IMR-90 (cell line): ENCODE measurements at regions not wholly inside any gene's neighbourhood (a gene's known extent, or its start where the extent isn't known, plus 50 kb on each side); places are given as distances from the start of the nearest gene placed in this dataset.

ENCODE experiments used
- ATAC-seq: fragments of 200-7000 bp; cut with Tn5 transposase; 2 replicates; pipeline ENCODE4 v1.9.1; 2020; ENCODE audit warnings: low read depth, mild to moderate bottlenecking, moderate library complexity
- BruUV-seq: library from RNA; stranded (reverse); fragments of 400-500 nt; replicated peaks from 2 replicates; lab custom pipeline; 2021; lab: Mats Ljungman, UMichigan
- CTCF ChIA-PET: fragments of 300-600 bp; formaldehyde crosslinking; extraction: SDS; loops from one replicate; lab custom pipeline; 2021; ENCODE audit warnings: antibody characterized with exemption; lab: Yijun Ruan, JAX
- POLR2A ChIA-PET: fragments of 300-600 bp; sonication (Branson Sonifier 250); formaldehyde crosslinking; loops from one replicate; lab custom pipeline; 2022; ENCODE audit warnings: antibody characterized with exemption; ENCODE audit not compliant: unreplicated experiment; lab: Charles Lee
- DNase-seq: peaks from one replicate; pipeline ENCODE4 v3.0.0; 2013
- H2AFZ ChIP-seq: replicated peaks from 2 replicates; pipeline ENCODE3; 2013; ENCODE audit warnings: low read length, mild to moderate bottlenecking; ENCODE audit not compliant: poor library complexity
- H2AK5ac ChIP-seq: 2 replicates; pipeline ENCODE4 v1.6.1; 2013; ENCODE audit warnings: low read depth, low read length, inconsistent platforms
- H2AK9ac ChIP-seq: replicated peaks from 2 replicates; pipeline ENCODE3; 2013; ENCODE audit warnings: mild to moderate bottlenecking, low read depth, low read length, moderate library complexity; ENCODE audit not compliant: poor library complexity
- H2BK120ac ChIP-seq: 2 replicates; pipeline ENCODE4 v1.6.1; 2013; ENCODE audit warnings: low read depth, low read length, inconsistent platforms
- H2BK15ac ChIP-seq: 3 replicates; pipeline ENCODE4 v1.6.1; 2013; ENCODE audit warnings: low read depth, low read length, inconsistent platforms
- H2BK20ac ChIP-seq: 2 replicates; pipeline ENCODE4 v1.6.1; 2013; ENCODE audit warnings: low read depth, mild to moderate bottlenecking, inconsistent platforms, low read length, moderate library complexity
- H2BK5ac ChIP-seq: 2 replicates; pipeline ENCODE4 v1.6.1; 2013; ENCODE audit warnings: mild to moderate bottlenecking, low read depth, low read length, inconsistent platforms; ENCODE audit not compliant: poor library complexity, severe bottlenecking
- H3K14ac ChIP-seq: replicated peaks from 2 replicates; pipeline ENCODE4 v1.6.1; 2013; ENCODE audit warnings: low read depth, low read length, inconsistent platforms
- H3K18ac ChIP-seq: 2 replicates; pipeline ENCODE4 v1.6.1; 2013; ENCODE audit warnings: low read depth, low read length, control low read depth
- H3K23ac ChIP-seq: 2 replicates; pipeline ENCODE4 v1.6.1; 2013; ENCODE audit warnings: low read depth, low read length, inconsistent platforms
- H3K27ac ChIP-seq: 2 replicates; pipeline ENCODE4 v1.5.1; 2013; ENCODE audit warnings: mild to moderate bottlenecking, control low read depth, low read length; ENCODE audit not compliant: insufficient read depth
- H3K27me3 ChIP-seq: 2 replicates; pipeline ENCODE4 v1.6.1; 2013; ENCODE audit warnings: low read length; ENCODE audit not compliant: control insufficient read depth, insufficient read depth
- H3K36me3 ChIP-seq: 2 replicates; pipeline ENCODE4 v1.6.1; 2013; ENCODE audit warnings: low read length, mixed read lengths; ENCODE audit not compliant: control insufficient read depth, insufficient read depth
- H3K4ac ChIP-seq: 2 replicates; pipeline ENCODE4 v1.6.1; 2013; ENCODE audit warnings: low read depth, low read length, inconsistent platforms
- H3K4me1 ChIP-seq: 2 replicates; pipeline ENCODE4 v1.6.1; 2013; ENCODE audit warnings: low read length, mixed read lengths; ENCODE audit not compliant: control insufficient read depth, insufficient read depth
- H3K4me2 ChIP-seq: 2 replicates; pipeline ENCODE4 v1.6.1; 2013; ENCODE audit warnings: low read depth, mild to moderate bottlenecking, control low read depth, low read length, moderate library complexity
- H3K4me3 ChIP-seq: 2 replicates; pipeline ENCODE4 v1.5.1; 2013; ENCODE audit warnings: low read depth, mild to moderate bottlenecking, control low read depth, low read length, moderate library complexity; ENCODE audit not compliant: insufficient read depth
- H3K56ac ChIP-seq: 2 replicates; pipeline ENCODE4 v1.6.1; 2013; ENCODE audit warnings: low read length, inconsistent platforms; ENCODE audit not compliant: insufficient read depth; ENCODE audit errors: extremely low read depth
- H3K79me1 ChIP-seq, 2 experiments: 2 replicates each; pipeline ENCODE4 v1.6.1; 2013; ENCODE audit warnings: low read length in 2 of 2, inconsistent platforms in 1 of 2, low read depth in 1 of 2
- H3K9ac ChIP-seq: 2 replicates; pipeline ENCODE4 v1.6.1; 2013; ENCODE audit warnings: low read depth, low read length, control low read depth
- H3K9me1 ChIP-seq: 2 replicates; pipeline ENCODE4 v1.6.1; 2013; ENCODE audit warnings: low read length, inconsistent platforms; ENCODE audit not compliant: insufficient read depth
- H3K9me3 ChIP-seq: 2 replicates; pipeline ENCODE4 v1.6.1; 2013; ENCODE audit warnings: low read length; ENCODE audit not compliant: control insufficient read depth, insufficient read depth
- H4K20me1 ChIP-seq: 2 replicates; pipeline ENCODE4 v1.6.1; 2013; ENCODE audit warnings: low read length, inconsistent platforms; ENCODE audit not compliant: insufficient read depth
- H4K5ac ChIP-seq: 2 replicates; pipeline ENCODE4 v1.6.1; 2013; ENCODE audit warnings: mild to moderate bottlenecking, low read depth, low read length, control low read depth
- H4K8ac ChIP-seq, 2 experiments: 2 replicates each; pipeline ENCODE4 v1.6.1; 2013; ENCODE audit warnings: low read depth in 2 of 2, low read length in 2 of 2, control low read depth in 1 of 2, inconsistent platforms in 1 of 2
- H4K91ac ChIP-seq: 2 replicates; pipeline ENCODE4 v1.6.1; 2013; ENCODE audit warnings: low read depth, low read length, inconsistent platforms; ENCODE audit not compliant: insufficient read depth
- FOS ChIP-seq: fragments of 150-350 bp; IDR thresholded peaks from 2 replicates; pipeline ENCODE4 v1.6.1; 2016; ENCODE audit warnings: low read depth, low read length
- MAZ ChIP-seq: IDR thresholded peaks from 2 replicates; pipeline ENCODE4 v1.6.1; 2012; ENCODE audit warnings: low read depth, mild to moderate bottlenecking, low read length, improper control_type of control experiment, moderate library complexity, borderline replicate concordance
- MXI1 ChIP-seq: IDR thresholded peaks from 2 replicates; pipeline ENCODE4 v1.6.1; 2012; ENCODE audit warnings: low read depth, mild to moderate bottlenecking, low read length, moderate library complexity, borderline replicate concordance
- RAD21 ChIP-seq: IDR thresholded peaks from 2 replicates; pipeline ENCODE4 v1.6.1; 2012; ENCODE audit warnings: low read length, improper control_type of control experiment
- dilution Hi-C: fragments of 300-500 bp; cut with HindIII; formaldehyde crosslinking; loops from one replicate; pipeline ENCODE4 v1.14.3; 2018; ENCODE audit warnings: low sequenced_read_pairs; ENCODE audit not compliant: unreplicated experiment
- in situ Hi-C: fragments of 300-500 bp; cut with MboI; formaldehyde crosslinking; loops from 3 replicates; pipeline ENCODE4 v1.14.3; 2019; ENCODE audit warnings: low sequenced_read_pairs, inconsistent platforms, mixed read lengths
- intact Hi-C: fragments of 100-400 bp; cut with micrococcal nuclease; formaldehyde crosslinking; loops from 2 replicates; pipeline ENCODE4 v1.10.0; 2022
- TF ChIP-seq, protein P1 (sequence below): fragments of 150-350 bp; IDR thresholded peaks from 2 replicates; pipeline ENCODE4 v1.6.1; 2016; ENCODE audit warnings: low read depth, mild to moderate bottlenecking, low read length, moderate library complexity, borderline replicate concordance

DNA sequence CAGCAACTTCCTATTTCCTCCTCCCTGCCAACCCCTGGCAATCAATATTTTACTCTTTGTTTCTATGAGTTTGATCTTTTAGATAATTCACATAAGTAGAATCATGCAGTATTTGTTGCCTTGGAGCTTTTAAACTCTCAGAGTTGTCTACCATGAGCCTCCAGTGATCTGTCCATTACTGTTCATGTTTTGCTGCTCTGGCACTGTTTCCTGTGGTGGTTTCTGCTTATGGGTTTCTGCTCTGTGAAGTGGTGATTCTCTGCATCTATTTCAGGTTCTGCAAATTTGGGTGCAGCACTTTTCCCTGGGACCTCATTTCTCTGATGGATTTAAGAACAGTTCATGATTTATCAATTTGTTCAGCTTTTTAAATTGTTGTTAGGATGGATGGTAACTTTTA, 908.1 kb upstream of the FANCL start:
- Histone ChIP-seq H3K23ac (no peak overlapping the region), H2AK9ac (no peak overlapping the region), H4K20me1 (no peaks in the 10 kb centered on the region), H3K56ac (no peak overlapping the region), H4K91ac (no peak overlapping the region), H3K4me1 (no peaks in the 10 kb centered on the region), H3K9me3 (no peaks in the 10 kb centered on the region), H3K4ac (no peak overlapping the region), H3K79me1 (no peaks in the 10 kb centered on the region), H3K27ac (no peak overlapping the region), H2BK120ac (no peak overlapping the region), H2BK15ac (no peak overlapping the region), H3K18ac (no peak overlapping the region), H2AK5ac (no peak overlapping the region), H2AFZ (no peak overlapping the region), H4K5ac (no peak overlapping the region), H3K9ac (no peak overlapping the region), H3K4me3 (no peak overlapping the region), H3K4me2 (no peak overlapping the region), H3K36me3 (no peaks in the 10 kb centered on the region), H4K8ac (no peak overlapping the region), H3K27me3 (no peaks in the 10 kb centered on the region), H3K9me1 (no peaks in the 10 kb centered on the region), H3K14ac (no peak overlapping the region), H2BK5ac (no peak overlapping the region), H2BK20ac (no peak overlapping the region)
- intact Hi-C loops = no loop called here
- POLR2A ChIA-PET = no interaction called here
- TF ChIP-seq, protein P1, sequence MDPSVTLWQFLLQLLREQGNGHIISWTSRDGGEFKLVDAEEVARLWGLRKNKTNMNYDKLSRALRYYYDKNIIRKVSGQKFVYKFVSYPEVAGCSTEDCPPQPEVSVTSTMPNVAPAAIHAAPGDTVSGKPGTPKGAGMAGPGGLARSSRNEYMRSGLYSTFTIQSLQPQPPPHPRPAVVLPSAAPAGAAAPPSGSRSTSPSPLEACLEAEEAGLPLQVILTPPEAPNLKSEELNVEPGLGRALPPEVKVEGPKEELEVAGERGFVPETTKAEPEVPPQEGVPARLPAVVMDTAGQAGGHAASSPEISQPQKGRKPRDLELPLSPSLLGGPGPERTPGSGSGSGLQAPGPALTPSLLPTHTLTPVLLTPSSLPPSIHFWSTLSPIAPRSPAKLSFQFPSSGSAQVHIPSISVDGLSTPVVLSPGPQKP = no peak
- TF ChIP-seq RAD21 (no peak), FOS (no peak), MXI1 (no peak), MAZ (no peak)
- DNase-seq = no peak
- ATAC-seq = no peak
- dilution Hi-C loops = no loop called here
- no TSS peak for BruUV-seq
- in situ Hi-C loops = no loop called here
- CTCF ChIA-PET = no interaction called here
